A549 (cell line): ENCODE measurements at regions not wholly inside any gene's neighbourhood (a gene's known extent, or its start where the extent isn't known, plus 50 kb on each side); places are given as distances from the start of the nearest gene placed in this dataset.

Experiments
- BHLHE40 ChIP-seq: IDR thresholded peaks from 2 replicates; pipeline ENCODE4 v1.6.1; 2012; ENCODE audit warnings: low read depth, low read length, inconsistent platforms
- CTCF ChIP-seq: fragments of >200 bp; sonication (Bioruptor Twin); formaldehyde crosslinking; IDR thresholded peaks from 3 replicates; pipeline ENCODE4 v1.5.1; 2016
- POLR2A ChIP-seq: IDR thresholded peaks from 2 replicates; pipeline ENCODE4 v1.6.1; 2012; ENCODE audit warnings: mild to moderate bottlenecking, low read length

GRCh38 chr4:83201761-83202160 lies 82.8 kb downstream of the COQ2 start:
- TF ChIP-seq POLR2A = no peak
- no peak for TF ChIP-seq CTCF
- TF ChIP-seq BHLHE40 = no peak
